T-helper 17 cell (primary cell): ENCODE measurements at regions not wholly inside any gene's neighbourhood (a gene's known extent, or its start where the extent isn't known, plus 50 kb on each side); places are given as distances from the start of the nearest gene placed in this dataset.

Experiments used
- ATAC-seq: fragments of 150-1000 bp; cut with Tn5 transposase; 2 replicates; pipeline ENCODE4 v1.10.0; 2021; ENCODE audit warnings: mild to moderate bottlenecking, moderate library complexity
- DNase-seq, 3 donors: peaks; one replicate each; pipeline versions ENCODE4 v3.0.0 to v3.0.0-alpha.2; 2020 to 2021
- H3K9me3 ChIP-seq: one replicate; pipeline ENCODE4 v1.7.0; 2013; ENCODE audit warnings: low read length, mild to moderate bottlenecking; ENCODE audit not compliant: control insufficient read depth, poor library complexity, severe bottlenecking
- H3K27ac Mint-ChIP-seq: one replicate; pipeline ENCODE4 v1.8.0; 2022; ENCODE audit warnings: mild to moderate bottlenecking, moderate library complexity, mixed read lengths
- H3K27me3 Mint-ChIP-seq: one replicate; pipeline ENCODE4 v1.8.0; 2022; ENCODE audit warnings: mixed read lengths
- H3K36me3 Mint-ChIP-seq: one replicate; pipeline ENCODE4 v1.8.0; 2022; ENCODE audit warnings: low read depth, mixed read lengths
- H3K4me1 Mint-ChIP-seq: one replicate; pipeline ENCODE4 v1.8.0; 2022; ENCODE audit warnings: mild to moderate bottlenecking, mixed read lengths
- H3K4me3 Mint-ChIP-seq: one replicate; pipeline ENCODE4 v1.8.0; 2022; ENCODE audit warnings: mild to moderate bottlenecking, moderate library complexity, mixed read lengths

GRCh38 chr6:4561078-4561435 lies 215.1 kb upstream of the CDYL start:
- H3K27ac Mint-ChIP-seq: no peak overlapping the region
- no peaks in the 10 kb centered on the region for H3K9me3 ChIP-seq
- H3K36me3 Mint-ChIP-seq: peaks cover 3% of the 10 kb centered on the region
- ATAC-seq: no peak
- no peak overlapping the region for H3K4me3 Mint-ChIP-seq
- no peak for DNase-seq
- no peaks in the 10 kb centered on the region for H3K4me1 Mint-ChIP-seq
- H3K27me3 Mint-ChIP-seq: peaks cover 21% of the 10 kb centered on the region

- no peak for DNase-seq
Measured at GRCh38 chr6:4560221-4561077, 215.8 kb upstream of the CDYL start.

GRCh38 chr6:4559281-4559875 lies 216.8 kb upstream of the CDYL start:
- DNase-seq: no peak
- peaks cover 26% of the 10 kb centered on the region for H3K27me3 Mint-ChIP-seq
- no peaks in the 10 kb centered on the region for H3K4me1 Mint-ChIP-seq
- H3K9me3 ChIP-seq: no peaks in the 10 kb centered on the region
- H3K27ac Mint-ChIP-seq: no peak overlapping the region
- peaks cover 5% of the 10 kb centered on the region for H3K36me3 Mint-ChIP-seq
- no peak for ATAC-seq
- no peak overlapping the region for H3K4me3 Mint-ChIP-seq

More at GRCh38 chr6:4560221-4561077, 215.8 kb upstream of the CDYL start:
- Mint-ChIP-seq H3K4me3 (no peak overlapping the region), H3K36me3 (peaks cover 5% of the 10 kb centered on the region), H3K27ac (no peak overlapping the region), H3K4me1 (no peaks in the 10 kb centered on the region), H3K27me3 (peaks cover 21% of the 10 kb centered on the region)
- ATAC-seq: no peak
- H3K9me3 ChIP-seq: no peaks in the 10 kb centered on the region

GRCh38 chr6:4554645-4555044 lies 221.6 kb upstream of the CDYL start:
- ATAC-seq (no peak), DNase-seq (no peak)
- Mint-ChIP-seq H3K4me1 (peaks cover 2% of the 10 kb centered on the region), H3K4me3 (no peak overlapping the region), H3K27me3 (peaks cover 15% of the 10 kb centered on the region), H3K27ac (no peak overlapping the region), H3K36me3 (peaks cover 5% of the 10 kb centered on the region)
- H3K9me3 ChIP-seq: no peaks in the 10 kb centered on the region

DNA sequence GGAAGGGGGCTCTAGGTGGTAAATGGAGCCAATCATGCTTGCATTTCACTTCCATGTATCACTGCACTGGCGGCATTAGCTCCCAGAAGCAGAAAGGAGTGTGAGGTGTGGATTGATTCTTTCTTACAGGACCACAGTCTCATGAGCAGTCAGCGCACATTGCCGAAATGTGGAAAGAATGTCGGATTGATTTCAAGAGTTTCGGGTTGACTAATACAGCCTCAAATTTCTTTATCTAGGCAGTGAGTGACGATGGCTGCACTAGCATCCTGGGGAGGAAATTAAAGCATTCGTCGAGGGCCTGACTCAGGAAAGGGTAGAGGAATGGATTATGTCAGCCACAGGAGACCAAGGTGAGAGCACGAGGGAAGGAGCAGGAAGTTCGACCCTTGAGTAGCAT lies 222.8 kb upstream of the CDYL start:
- no peak for DNase-seq
- ATAC-seq: no peak
- Mint-ChIP-seq H3K27ac (no peak overlapping the region), H3K4me1 (peaks cover 2% of the 10 kb centered on the region), H3K4me3 (no peak overlapping the region), H3K36me3 (peaks cover 5% of the 10 kb centered on the region), H3K27me3 (peaks cover 15% of the 10 kb centered on the region)
- H3K9me3 ChIP-seq: no peaks in the 10 kb centered on the region

DNA sequence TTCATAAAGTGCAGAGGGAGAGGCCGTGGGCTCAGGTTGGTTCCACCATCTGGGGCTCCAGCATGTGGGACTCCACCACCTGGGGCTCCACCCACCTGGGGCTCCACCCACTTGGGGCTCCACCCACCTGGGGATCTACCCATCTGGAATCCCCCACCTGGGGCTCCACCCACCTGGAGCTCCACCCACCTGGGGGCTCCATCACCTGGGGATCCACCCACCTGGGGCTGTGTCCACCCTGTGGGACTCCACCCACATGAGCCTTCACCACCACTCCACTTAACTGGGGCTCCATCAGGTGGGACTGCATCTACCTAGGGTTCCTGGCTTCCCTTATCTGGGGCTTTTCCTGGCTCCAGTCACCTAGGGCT lies 226.0 kb upstream of the CDYL start:
- H3K9me3 ChIP-seq: no peaks in the 10 kb centered on the region
- Mint-ChIP-seq H3K4me3 (no peak overlapping the region), H3K27me3 (peaks cover 10% of the 10 kb centered on the region), H3K36me3 (no peaks in the 10 kb centered on the region), H3K27ac (no peak overlapping the region), H3K4me1 (peaks cover 2% of the 10 kb centered on the region)
- no peak for DNase-seq
- no peak for ATAC-seq

- H3K27ac Mint-ChIP-seq: no peak overlapping the region
Measured at GRCh38 chr6:4549556-4550226, 226.5 kb upstream of the CDYL start.

DNA sequence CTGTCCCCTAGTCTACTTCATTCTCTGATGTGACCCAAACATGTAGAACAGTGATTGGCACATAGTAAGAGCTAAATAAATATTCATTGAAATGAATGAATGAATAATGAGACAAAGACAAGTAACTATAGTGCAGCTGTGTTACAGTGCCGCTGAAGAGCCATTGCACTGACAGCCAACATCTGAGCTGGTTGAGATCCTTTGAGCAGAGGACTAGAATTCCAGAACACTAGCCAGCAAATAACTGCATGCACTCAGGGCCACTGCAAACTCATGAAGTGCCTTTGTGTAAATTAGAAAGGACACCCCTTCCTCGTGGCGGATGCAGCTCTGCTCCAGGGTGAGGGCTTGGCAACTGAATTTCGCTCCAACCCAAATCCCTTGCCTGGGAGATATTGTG lies 230.3 kb upstream of the CDYL start:
- ATAC-seq (no peak), DNase-seq (no peak)
- H3K9me3 ChIP-seq: no peaks in the 10 kb centered on the region
- Mint-ChIP-seq H3K4me3 (no peak overlapping the region), H3K36me3 (no peaks in the 10 kb centered on the region), H3K4me1 (no peaks in the 10 kb centered on the region), H3K27ac (no peak overlapping the region), H3K27me3 (peaks cover 15% of the 10 kb centered on the region)

More at GRCh38 chr6:4549556-4550226, 226.5 kb upstream of the CDYL start:
- H3K9me3 ChIP-seq: no peaks in the 10 kb centered on the region
- Mint-ChIP-seq H3K27me3 (peaks cover 8% of the 10 kb centered on the region), H3K36me3 (no peaks in the 10 kb centered on the region), H3K4me1 (peaks cover 2% of the 10 kb centered on the region), H3K4me3 (no peak overlapping the region)
- ATAC-seq: no peak
- no peak for DNase-seq

DNA sequence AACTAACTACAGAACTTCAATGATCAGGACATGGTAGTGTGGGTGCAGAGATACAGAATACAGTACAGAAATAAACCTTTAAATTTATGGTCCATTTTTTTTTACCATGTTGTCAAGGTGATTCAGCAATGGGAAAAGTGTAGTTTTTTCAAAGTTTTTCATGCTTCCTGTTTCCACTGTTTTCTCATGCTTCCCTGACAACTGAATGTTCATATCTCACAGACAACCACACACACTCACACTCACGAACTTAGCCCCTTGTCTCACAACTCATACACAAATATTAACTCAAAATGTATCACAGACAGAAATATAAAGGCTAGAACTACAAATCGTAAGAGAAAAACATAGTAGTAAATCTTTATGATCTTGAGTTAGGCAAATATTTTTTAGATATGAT lies 232.6 kb upstream of the CDYL start:
- no peaks in the 10 kb centered on the region for H3K36me3 Mint-ChIP-seq
- no peak for DNase-seq
- no peak for ATAC-seq
- H3K4me1 Mint-ChIP-seq: no peaks in the 10 kb centered on the region
- H3K27ac Mint-ChIP-seq: no peak overlapping the region
- no peaks in the 10 kb centered on the region for H3K9me3 ChIP-seq
- H3K4me3 Mint-ChIP-seq: no peak overlapping the region
- H3K27me3 Mint-ChIP-seq: peaks cover 16% of the 10 kb centered on the region

- no peak overlapping the region for H3K4me3 Mint-ChIP-seq
- no peak overlapping the region for H3K27ac Mint-ChIP-seq
- DNase-seq (no peak), ATAC-seq (no peak)
- H3K4me1 Mint-ChIP-seq: no peaks in the 10 kb centered on the region
- H3K36me3 Mint-ChIP-seq: no peaks in the 10 kb centered on the region
- H3K27me3 Mint-ChIP-seq: peaks cover 8% of the 10 kb centered on the region
- no peaks in the 10 kb centered on the region for H3K9me3 ChIP-seq
Measured at GRCh38 chr6:4533576-4533975, 242.6 kb upstream of the CDYL start.

GRCh38 chr6:4531406-4531805 lies 244.8 kb upstream of the CDYL start:
- DNase-seq: no peak
- H3K9me3 ChIP-seq: no peaks in the 10 kb centered on the region
- no peak overlapping the region for H3K27ac Mint-ChIP-seq
- H3K27me3 Mint-ChIP-seq: peaks cover 8% of the 10 kb centered on the region
- no peak overlapping the region for H3K4me3 Mint-ChIP-seq
- no peaks in the 10 kb centered on the region for H3K36me3 Mint-ChIP-seq
- ATAC-seq: no peak
- H3K4me1 Mint-ChIP-seq: no peaks in the 10 kb centered on the region

DNA sequence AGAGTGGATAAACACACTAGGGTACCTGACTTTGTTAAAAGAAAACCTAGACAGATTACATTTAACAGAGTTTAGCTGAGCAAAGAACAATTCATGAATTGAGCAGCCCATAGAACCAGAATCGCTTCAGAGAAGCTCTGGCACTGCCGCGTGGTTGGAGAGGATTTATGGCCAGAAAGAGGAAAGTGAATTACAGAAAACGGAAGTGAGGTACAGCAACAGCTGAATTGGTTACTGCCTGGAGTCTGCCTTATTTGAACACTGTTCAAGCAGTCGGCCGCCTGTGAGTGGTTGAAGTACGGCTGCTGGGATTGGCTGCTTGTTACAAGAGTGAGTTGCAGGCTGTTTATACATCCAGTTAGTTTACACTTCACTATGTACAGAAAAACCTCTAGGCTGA lies 253.8 kb upstream of the CDYL start:
- Mint-ChIP-seq H3K27me3 (peaks cover 35% of the 10 kb centered on the region), H3K4me3 (no peak overlapping the region), H3K4me1 (no peaks in the 10 kb centered on the region), H3K36me3 (no peaks in the 10 kb centered on the region), H3K27ac (no peak overlapping the region)
- H3K9me3 ChIP-seq: no peaks in the 10 kb centered on the region
- no peak for ATAC-seq
- DNase-seq: no peak

- no peak for ATAC-seq
- H3K36me3 Mint-ChIP-seq: no peaks in the 10 kb centered on the region
- no peaks in the 10 kb centered on the region for H3K4me1 Mint-ChIP-seq
Measured at GRCh38 chr6:4521070-4521469, 255.1 kb upstream of the CDYL start.

More at GRCh38 chr6:4521070-4521469, 255.1 kb upstream of the CDYL start:
- H3K4me3 Mint-ChIP-seq: no peak overlapping the region
- no peaks in the 10 kb centered on the region for H3K9me3 ChIP-seq
- no peak for DNase-seq
- H3K27me3 Mint-ChIP-seq: peaks cover 35% of the 10 kb centered on the region
- no peak overlapping the region for H3K27ac Mint-ChIP-seq
